ENCODE measurements at regions not wholly inside any gene's neighbourhood (a gene's known extent, or its start where the extent isn't known, plus 50 kb on each side); places are given as distances from the start of the nearest gene placed in this dataset.

DNA sequence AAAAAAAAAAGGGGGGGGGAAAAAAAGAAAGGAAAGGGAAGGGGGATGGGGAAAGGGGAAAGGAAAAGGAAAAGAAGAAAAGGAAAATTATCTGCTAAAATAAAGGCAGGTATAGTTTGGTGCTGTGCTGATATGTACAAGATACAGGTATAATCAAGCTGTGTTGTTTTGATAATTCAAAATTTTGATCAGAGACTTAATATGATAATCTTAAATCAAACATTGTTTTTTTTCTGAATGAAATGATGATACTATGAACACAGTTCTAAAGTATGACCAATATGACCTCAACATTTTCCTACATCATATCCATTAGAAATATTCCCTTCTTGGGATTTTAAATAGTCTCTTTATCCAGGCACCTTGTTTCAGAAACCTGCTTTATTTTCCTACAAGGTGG is 115.6 kb upstream of the TRPM3 start:
- TF ChIP-seq, protein P1, sequence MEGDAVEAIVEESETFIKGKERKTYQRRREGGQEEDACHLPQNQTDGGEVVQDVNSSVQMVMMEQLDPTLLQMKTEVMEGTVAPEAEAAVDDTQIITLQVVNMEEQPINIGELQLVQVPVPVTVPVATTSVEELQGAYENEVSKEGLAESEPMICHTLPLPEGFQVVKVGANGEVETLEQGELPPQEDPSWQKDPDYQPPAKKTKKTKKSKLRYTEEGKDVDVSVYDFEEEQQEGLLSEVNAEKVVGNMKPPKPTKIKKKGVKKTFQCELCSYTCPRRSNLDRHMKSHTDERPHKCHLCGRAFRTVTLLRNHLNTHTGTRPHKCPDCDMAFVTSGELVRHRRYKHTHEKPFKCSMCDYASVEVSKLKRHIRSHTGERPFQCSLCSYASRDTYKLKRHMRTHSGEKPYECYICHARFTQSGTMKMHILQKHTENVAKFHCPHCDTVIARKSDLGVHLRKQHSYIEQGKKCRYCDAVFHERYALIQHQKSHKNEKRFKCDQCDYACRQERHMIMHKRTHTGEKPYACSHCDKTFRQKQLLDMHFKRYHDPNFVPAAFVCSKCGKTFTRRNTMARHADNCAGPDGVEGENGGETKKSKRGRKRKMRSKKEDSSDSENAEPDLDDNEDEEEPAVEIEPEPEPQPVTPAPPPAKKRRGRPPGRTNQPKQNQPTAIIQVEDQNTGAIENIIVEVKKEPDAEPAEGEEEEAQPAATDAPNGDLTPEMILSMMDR (IDR thresholded peaks at IDR 0.05): no peak
- no peak for TF ChIP-seq POLR2A (IDR thresholded peaks at IDR 0.05)
